MM.1S (cell line): ENCODE measurements at regions not wholly inside any gene's neighbourhood (a gene's known extent, or its start where the extent isn't known, plus 50 kb on each side); places are given as distances from the start of the nearest gene placed in this dataset.

ENCODE experiments used
- EZH2 ChIP-seq: fragments of 300-600 bp; sonication (generic); optimal IDR thresholded peaks from 2 replicates; pipeline ENCODE3; 2017; ENCODE audit warnings: low read depth, mild to moderate bottlenecking, antibody characterized with exemption, low read length, mixed read lengths
- TF ChIP-seq, protein P1 (sequence below): fragments of 300-600 bp; sonication (generic); IDR thresholded peaks from 2 replicates; pipeline ENCODE4 v1.5.1; 2016; ENCODE audit warnings: antibody characterized with exemption, low read length, mixed read lengths

DNA sequence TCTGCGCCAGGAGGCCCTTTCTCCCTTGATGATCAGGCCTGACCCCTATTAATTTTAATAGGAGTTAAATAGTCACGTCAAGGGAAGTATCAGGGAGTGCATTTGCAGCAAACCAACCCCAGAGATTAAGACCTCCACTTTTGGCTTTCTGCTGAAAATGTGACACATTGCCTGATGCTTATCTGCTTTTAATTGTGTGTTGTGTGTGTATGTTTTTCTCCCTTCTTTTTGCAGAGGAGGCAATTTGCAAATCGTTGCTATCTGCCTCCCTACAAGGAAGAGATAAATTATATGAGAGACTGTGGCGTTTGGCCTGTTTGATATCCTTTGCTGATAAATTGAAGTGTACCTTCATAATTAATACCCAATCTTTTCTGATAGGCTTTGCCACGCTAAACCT, 822.9 kb downstream of the VRK1 start:
- TF ChIP-seq, protein P1, sequence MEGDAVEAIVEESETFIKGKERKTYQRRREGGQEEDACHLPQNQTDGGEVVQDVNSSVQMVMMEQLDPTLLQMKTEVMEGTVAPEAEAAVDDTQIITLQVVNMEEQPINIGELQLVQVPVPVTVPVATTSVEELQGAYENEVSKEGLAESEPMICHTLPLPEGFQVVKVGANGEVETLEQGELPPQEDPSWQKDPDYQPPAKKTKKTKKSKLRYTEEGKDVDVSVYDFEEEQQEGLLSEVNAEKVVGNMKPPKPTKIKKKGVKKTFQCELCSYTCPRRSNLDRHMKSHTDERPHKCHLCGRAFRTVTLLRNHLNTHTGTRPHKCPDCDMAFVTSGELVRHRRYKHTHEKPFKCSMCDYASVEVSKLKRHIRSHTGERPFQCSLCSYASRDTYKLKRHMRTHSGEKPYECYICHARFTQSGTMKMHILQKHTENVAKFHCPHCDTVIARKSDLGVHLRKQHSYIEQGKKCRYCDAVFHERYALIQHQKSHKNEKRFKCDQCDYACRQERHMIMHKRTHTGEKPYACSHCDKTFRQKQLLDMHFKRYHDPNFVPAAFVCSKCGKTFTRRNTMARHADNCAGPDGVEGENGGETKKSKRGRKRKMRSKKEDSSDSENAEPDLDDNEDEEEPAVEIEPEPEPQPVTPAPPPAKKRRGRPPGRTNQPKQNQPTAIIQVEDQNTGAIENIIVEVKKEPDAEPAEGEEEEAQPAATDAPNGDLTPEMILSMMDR, result no peak
- no peak for TF ChIP-seq EZH2
